ENCODE measurements at regions not wholly inside any gene's neighbourhood (a gene's known extent, or its start where the extent isn't known, plus 50 kb on each side); places are given as distances from the start of the nearest gene placed in this dataset.

- H3K27me3 Mint-ChIP-seq (ENCODE audit: low read depth), result no peaks in the 10 kb centered on the region
- H3K4me3 Mint-ChIP-seq, result no peak overlapping the region
- no peaks in the 10 kb centered on the region for H3K4me1 Mint-ChIP-seq (ENCODE audit: low read depth)
- no peak overlapping the region for H3K27ac Mint-ChIP-seq
- H3K9me3 Mint-ChIP-seq, result peaks cover 21% of the 10 kb centered on the region
- no peaks in the 10 kb centered on the region for H3K36me3 Mint-ChIP-seq (ENCODE audit: low read depth)
These were observed 789.6 kb downstream of the CDH8 start for GRCh38 chr16:61246592-61246991.

GRCh38 chr16:61243954-61244353 is 792.3 kb downstream of the CDH8 start:
- no peaks in the 10 kb centered on the region for H3K4me1 Mint-ChIP-seq (ENCODE audit: low read depth)
- H3K4me3 Mint-ChIP-seq, result no peak overlapping the region
- no peak overlapping the region for H3K27ac Mint-ChIP-seq
- H3K36me3 Mint-ChIP-seq (ENCODE audit: low read depth), result no peaks in the 10 kb centered on the region
- peaks cover 20% of the 10 kb centered on the region for H3K9me3 Mint-ChIP-seq
- H3K27me3 Mint-ChIP-seq (ENCODE audit: low read depth), result no peaks in the 10 kb centered on the region

- H3K27ac Mint-ChIP-seq, result no peak overlapping the region
- no peaks in the 10 kb centered on the region for H3K4me1 Mint-ChIP-seq (ENCODE audit: low read depth)
- no peaks in the 10 kb centered on the region for H3K36me3 Mint-ChIP-seq (ENCODE audit: low read depth)
- no peak overlapping the region for H3K4me3 Mint-ChIP-seq
- peaks cover 20% of the 10 kb centered on the region for H3K9me3 Mint-ChIP-seq
- H3K27me3 Mint-ChIP-seq (ENCODE audit: low read depth), result no peaks in the 10 kb centered on the region
These were observed 798.3 kb downstream of the CDH8 start for GRCh38 chr16:61237884-61238485.

DNA sequence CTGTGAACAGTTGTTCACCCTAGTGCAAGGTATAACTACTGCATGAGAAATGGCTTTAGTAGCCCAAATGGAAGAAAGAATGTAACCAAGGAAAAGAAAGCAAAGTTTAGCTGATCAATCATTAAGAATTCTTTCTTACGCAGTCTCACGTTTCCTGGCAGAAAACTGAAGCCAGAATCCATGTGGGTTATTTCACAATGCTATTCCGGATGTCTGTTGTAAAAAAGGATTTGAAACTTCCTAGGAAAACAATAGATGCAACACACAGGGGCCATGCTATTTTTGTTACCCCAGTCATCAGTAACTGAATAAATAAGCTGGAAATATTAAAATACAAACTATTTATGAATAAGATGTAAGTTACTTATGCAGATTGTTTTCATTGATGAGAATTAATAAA is 802.5 kb downstream of the CDH8 start:
- no peak overlapping the region for H3K27ac Mint-ChIP-seq
- H3K27me3 Mint-ChIP-seq (ENCODE audit: low read depth), result no peaks in the 10 kb centered on the region

DNA sequence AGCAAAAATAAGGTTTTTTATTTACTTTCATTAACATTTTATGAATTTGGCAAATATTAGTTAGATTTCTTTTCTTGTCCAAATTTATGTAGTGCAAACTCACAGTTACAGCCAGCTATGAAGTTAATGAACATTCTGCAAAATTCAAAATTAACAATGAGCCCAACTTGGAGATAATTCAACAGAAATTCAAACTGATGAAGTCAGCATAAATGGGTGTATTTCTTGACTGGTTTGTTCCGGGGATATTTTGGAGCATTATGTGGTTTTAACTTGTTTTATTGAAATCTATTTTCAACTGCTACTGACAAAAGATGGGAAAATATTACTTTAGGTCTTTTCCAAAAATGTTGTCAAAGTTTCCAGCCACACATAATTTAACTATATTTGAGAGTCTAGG is 807.9 kb downstream of the CDH8 start:
- no peak overlapping the region for H3K27ac Mint-ChIP-seq
- no peak overlapping the region for H3K4me3 Mint-ChIP-seq
- no peaks in the 10 kb centered on the region for H3K4me1 Mint-ChIP-seq (ENCODE audit: low read depth)
- H3K36me3 Mint-ChIP-seq (ENCODE audit: low read depth), result no peaks in the 10 kb centered on the region
- peaks cover 14% of the 10 kb centered on the region for H3K9me3 Mint-ChIP-seq
- no peaks in the 10 kb centered on the region for H3K27me3 Mint-ChIP-seq (ENCODE audit: low read depth)

More for the DNA sequence above, 802.5 kb downstream of the CDH8 start:
- Mint-ChIP-seq H3K4me3 (no peak overlapping the region), H3K4me1 (ENCODE audit: low read depth) (no peaks in the 10 kb centered on the region), H3K9me3 (peaks cover 18% of the 10 kb centered on the region), H3K36me3 (ENCODE audit: low read depth) (no peaks in the 10 kb centered on the region)

GRCh38 chr16:61215605-61216004 is 820.6 kb downstream of the CDH8 start:
- no peak overlapping the region for H3K27ac Mint-ChIP-seq
- H3K36me3 Mint-ChIP-seq (ENCODE audit: low read depth), result no peaks in the 10 kb centered on the region
- no peaks in the 10 kb centered on the region for H3K4me1 Mint-ChIP-seq (ENCODE audit: low read depth)

DNA sequence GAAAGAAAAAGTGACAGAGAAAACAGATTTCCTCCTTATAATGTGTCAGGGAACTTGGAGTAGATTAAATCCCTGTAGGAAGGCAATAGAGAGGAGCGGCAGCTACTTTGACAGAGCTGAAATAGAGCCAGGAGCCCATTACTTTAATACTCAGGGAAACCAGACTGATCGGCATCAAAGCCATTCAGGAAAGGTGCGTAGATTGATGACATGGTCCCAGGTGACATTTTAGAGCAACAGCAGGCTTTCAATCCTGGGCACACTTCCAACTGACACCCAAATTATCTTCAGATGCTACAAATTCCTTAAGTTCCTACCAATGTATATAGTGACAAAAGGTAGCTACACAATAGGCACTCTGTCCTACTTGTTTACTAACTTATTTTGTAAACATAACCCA is 821.5 kb downstream of the CDH8 start:
- Mint-ChIP-seq H3K9me3 (no peaks in the 10 kb centered on the region), H3K4me3 (no peak overlapping the region)

More at GRCh38 chr16:61215605-61216004, 820.6 kb downstream of the CDH8 start:
- H3K27me3 Mint-ChIP-seq (ENCODE audit: low read depth), result no peaks in the 10 kb centered on the region
- H3K9me3 Mint-ChIP-seq, result no peaks in the 10 kb centered on the region
- no peak overlapping the region for H3K4me3 Mint-ChIP-seq

GRCh38 chr16:61210076-61210475 is 826.2 kb downstream of the CDH8 start:
- no peaks in the 10 kb centered on the region for H3K36me3 Mint-ChIP-seq (ENCODE audit: low read depth)
- no peak overlapping the region for H3K4me3 Mint-ChIP-seq
- no peaks in the 10 kb centered on the region for H3K27me3 Mint-ChIP-seq (ENCODE audit: low read depth)
- H3K27ac Mint-ChIP-seq, result no peak overlapping the region
- H3K4me1 Mint-ChIP-seq (ENCODE audit: low read depth), result no peaks in the 10 kb centered on the region
- H3K9me3 Mint-ChIP-seq, result peaks cover 12% of the 10 kb centered on the region

More for the DNA sequence above, 821.5 kb downstream of the CDH8 start:
- Mint-ChIP-seq H3K4me1 (ENCODE audit: low read depth) (no peaks in the 10 kb centered on the region), H3K27ac (no peak overlapping the region), H3K36me3 (ENCODE audit: low read depth) (no peaks in the 10 kb centered on the region), H3K27me3 (ENCODE audit: low read depth) (no peaks in the 10 kb centered on the region)

DNA sequence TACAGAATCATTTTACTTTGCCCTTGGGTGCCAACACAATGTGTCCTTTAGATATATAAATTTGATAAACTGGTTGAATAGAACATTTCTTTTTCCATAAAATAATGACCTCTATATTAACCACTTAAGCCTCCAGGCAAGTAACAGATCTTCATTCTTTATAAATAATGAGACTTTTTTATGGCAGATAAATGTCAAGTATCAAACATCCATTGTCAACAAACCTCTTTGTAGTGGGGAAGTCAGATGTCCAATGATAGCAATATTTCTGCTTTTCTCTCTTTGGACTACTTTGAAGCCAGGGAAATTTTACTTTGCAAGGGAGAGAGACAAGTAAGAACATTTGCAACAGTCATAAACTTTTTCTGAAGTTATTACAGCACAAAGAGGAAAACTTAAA is 841.2 kb downstream of the CDH8 start:
- no peak overlapping the region for H3K27ac Mint-ChIP-seq
- H3K36me3 Mint-ChIP-seq (ENCODE audit: low read depth), result no peaks in the 10 kb centered on the region
- H3K4me1 Mint-ChIP-seq (ENCODE audit: low read depth), result no peaks in the 10 kb centered on the region
- H3K9me3 Mint-ChIP-seq, result peaks cover 16% of the 10 kb centered on the region
- no peak overlapping the region for H3K4me3 Mint-ChIP-seq
- no peaks in the 10 kb centered on the region for H3K27me3 Mint-ChIP-seq (ENCODE audit: low read depth)

DNA sequence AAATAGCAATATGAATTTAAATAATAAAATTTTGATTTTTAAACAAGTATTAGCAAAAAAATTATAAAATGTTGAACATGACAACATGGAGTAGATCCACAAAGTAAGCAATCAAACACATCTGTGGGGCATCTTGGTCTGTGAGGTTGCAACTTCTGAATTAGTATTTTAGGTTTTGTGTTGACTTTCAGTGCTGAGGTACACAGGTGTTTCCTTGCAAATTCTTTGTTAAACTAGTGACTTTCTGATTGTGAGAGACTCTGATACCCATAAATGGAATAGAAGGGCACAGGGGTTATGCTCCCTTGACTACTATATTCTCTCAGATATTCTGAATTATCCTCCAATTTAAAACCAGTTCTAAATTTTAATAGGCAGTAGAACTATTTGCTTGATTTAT is 841.7 kb downstream of the CDH8 start:
- no peaks in the 10 kb centered on the region for H3K4me1 Mint-ChIP-seq (ENCODE audit: low read depth)
- H3K27ac Mint-ChIP-seq, result no peak overlapping the region
- no peaks in the 10 kb centered on the region for H3K36me3 Mint-ChIP-seq (ENCODE audit: low read depth)
- H3K4me3 Mint-ChIP-seq, result no peak overlapping the region
- H3K27me3 Mint-ChIP-seq (ENCODE audit: low read depth), result no peaks in the 10 kb centered on the region
- H3K9me3 Mint-ChIP-seq, result peaks cover 16% of the 10 kb centered on the region

DNA sequence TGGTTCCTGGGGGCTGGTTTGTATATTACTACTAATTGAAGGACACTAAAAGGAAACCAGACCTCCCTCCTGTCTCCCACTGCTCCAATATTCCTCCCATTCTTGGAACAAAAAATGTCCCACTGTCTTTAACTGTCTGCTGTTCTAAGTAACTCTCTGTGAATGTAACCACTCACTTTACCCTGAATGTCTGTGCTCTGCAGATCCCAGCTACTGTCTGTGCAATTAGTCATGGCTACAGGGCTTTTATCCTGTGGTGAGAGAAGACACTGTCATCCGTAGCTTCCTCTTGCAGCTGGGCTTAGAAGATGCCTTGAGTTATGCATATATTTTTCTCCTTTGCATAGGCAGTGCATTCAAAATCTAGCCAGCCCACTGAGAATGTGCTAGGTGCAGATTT is 853.8 kb downstream of the CDH8 start:
- no peaks in the 10 kb centered on the region for H3K36me3 Mint-ChIP-seq (ENCODE audit: low read depth)
- no peak overlapping the region for H3K27ac Mint-ChIP-seq
- H3K4me3 Mint-ChIP-seq, result no peak overlapping the region
- peaks cover 24% of the 10 kb centered on the region for H3K9me3 Mint-ChIP-seq
- no peaks in the 10 kb centered on the region for H3K27me3 Mint-ChIP-seq (ENCODE audit: low read depth)
- H3K4me1 Mint-ChIP-seq (ENCODE audit: low read depth), result no peaks in the 10 kb centered on the region

DNA sequence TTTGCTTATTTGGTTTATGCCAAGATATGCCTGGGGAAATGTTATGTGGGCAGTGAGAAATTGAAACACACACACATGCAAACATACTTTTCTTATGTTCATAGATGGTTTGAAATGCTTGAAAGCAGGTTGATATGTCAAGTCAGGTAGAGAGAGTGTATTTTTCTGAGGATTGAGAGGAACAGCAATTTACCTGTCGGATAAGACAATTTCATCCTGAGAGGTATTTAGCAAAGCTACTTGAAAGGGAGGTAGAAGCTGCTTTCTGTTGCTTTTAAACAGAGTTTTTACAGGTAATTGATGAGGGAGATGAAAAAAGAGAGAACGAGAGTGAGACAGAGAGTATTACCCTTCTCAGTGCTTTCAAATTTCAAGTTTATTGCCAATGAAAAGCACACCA is 854.3 kb downstream of the CDH8 start:
- H3K36me3 Mint-ChIP-seq (ENCODE audit: low read depth), result no peaks in the 10 kb centered on the region

DNA sequence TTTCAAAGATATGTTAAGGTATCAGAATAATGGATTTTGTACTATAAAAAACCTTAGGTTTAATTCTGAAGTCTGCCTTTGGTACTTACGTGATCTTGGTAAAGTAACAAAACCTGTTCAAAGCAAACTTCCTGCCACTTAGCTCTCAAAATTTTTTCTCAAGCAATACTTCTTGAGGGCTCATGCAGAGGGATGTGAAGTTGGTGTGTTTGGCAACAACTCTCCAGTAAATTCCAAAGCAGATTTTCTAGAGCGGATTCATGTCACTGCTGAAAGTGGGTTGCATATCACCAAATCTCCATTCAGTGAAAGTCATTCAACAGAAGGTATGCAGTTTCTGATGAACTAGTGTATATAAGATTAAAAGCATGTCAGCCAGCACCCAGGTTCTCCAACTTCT is 856.7 kb downstream of the CDH8 start:
- Mint-ChIP-seq H3K27ac (no peak overlapping the region), H3K4me1 (ENCODE audit: low read depth) (no peaks in the 10 kb centered on the region), H3K4me3 (no peak overlapping the region), H3K9me3 (peaks cover 21% of the 10 kb centered on the region), H3K36me3 (ENCODE audit: low read depth) (no peaks in the 10 kb centered on the region), H3K27me3 (ENCODE audit: low read depth) (no peaks in the 10 kb centered on the region)

More for the DNA sequence above, 854.3 kb downstream of the CDH8 start:
- Mint-ChIP-seq H3K9me3 (peaks cover 24% of the 10 kb centered on the region), H3K27ac (no peak overlapping the region), H3K4me1 (ENCODE audit: low read depth) (no peaks in the 10 kb centered on the region), H3K4me3 (no peak overlapping the region), H3K27me3 (ENCODE audit: low read depth) (no peaks in the 10 kb centered on the region)

DNA sequence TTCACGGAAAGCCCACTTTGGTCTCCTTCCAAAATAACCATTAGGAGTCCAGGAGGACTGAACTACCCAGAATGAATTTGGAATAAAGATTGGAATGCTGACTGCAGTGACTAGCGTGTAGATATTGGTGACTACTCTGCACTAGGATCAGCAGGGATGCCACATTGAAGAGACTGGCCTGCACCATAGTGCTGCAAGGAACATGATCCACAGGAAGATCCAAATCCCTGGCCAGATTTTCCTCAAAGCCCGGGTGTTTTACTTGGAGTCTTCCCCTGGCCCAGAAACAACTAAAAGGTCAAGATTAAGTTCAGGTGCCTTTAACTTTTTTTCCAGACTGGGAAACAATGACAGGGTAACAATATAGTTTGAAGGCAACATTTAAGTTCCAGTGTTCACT is 870.4 kb downstream of the CDH8 start:
- H3K27ac Mint-ChIP-seq, result no peak overlapping the region

DNA sequence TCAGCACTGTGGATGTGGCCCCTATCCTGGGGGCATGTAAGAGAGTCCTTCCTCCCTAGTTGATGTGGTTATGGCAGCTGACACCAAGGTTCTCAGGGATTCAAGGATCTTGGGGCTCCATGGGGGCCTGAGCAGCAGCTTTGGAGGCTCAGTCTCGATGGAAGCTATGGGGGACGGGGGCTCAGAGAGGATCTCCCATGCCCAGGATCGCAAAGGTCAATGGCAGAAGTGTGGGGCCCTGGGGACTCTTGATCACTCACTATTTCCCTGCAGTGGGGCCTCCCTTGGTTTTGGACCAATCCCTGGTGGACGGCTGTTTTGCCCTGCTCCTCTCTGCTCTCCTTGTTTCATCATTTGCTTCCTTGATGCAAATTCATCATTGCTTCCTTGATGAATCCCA is 885.9 kb downstream of the CDH8 start:
- H3K9me3 Mint-ChIP-seq, result peaks cover 16% of the 10 kb centered on the region
- H3K36me3 Mint-ChIP-seq (ENCODE audit: low read depth), result no peaks in the 10 kb centered on the region
- no peak overlapping the region for H3K4me3 Mint-ChIP-seq
- H3K27me3 Mint-ChIP-seq (ENCODE audit: low read depth), result no peaks in the 10 kb centered on the region
- H3K4me1 Mint-ChIP-seq (ENCODE audit: low read depth), result no peaks in the 10 kb centered on the region
- H3K27ac Mint-ChIP-seq, result no peak overlapping the region

More for the DNA sequence above, 870.4 kb downstream of the CDH8 start:
- Mint-ChIP-seq H3K9me3 (peaks cover 30% of the 10 kb centered on the region), H3K27me3 (ENCODE audit: low read depth) (no peaks in the 10 kb centered on the region), H3K36me3 (ENCODE audit: low read depth) (no peaks in the 10 kb centered on the region), H3K4me3 (no peak overlapping the region), H3K4me1 (ENCODE audit: low read depth) (no peaks in the 10 kb centered on the region)

DNA sequence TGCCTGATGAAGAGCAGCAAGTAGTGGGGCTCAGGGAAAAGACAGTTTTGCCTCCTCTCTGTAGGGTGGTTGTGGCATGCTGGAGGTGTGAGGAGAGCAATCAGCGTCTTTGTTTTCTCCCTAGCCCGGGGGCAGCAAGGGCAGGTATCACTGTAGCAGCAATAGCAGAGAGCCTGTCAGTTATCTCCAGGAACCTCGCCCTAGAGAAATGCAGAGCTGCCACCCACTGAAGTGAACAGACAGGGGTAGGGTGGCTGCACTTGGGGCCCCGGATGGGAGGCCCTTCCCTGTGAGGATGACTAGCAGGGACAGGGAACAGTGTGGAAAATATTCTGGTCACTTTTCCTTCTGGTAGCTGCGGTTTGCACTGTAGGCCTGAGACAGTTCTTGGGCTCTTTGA is 886.5 kb downstream of the CDH8 start:
- Mint-ChIP-seq H3K36me3 (ENCODE audit: low read depth) (no peaks in the 10 kb centered on the region), H3K4me3 (no peak overlapping the region), H3K27ac (no peak overlapping the region), H3K9me3 (peaks cover 18% of the 10 kb centered on the region), H3K27me3 (ENCODE audit: low read depth) (no peaks in the 10 kb centered on the region), H3K4me1 (ENCODE audit: low read depth) (no peaks in the 10 kb centered on the region)

Measured in T-helper 1 cell treated with Interleukin-12 subunit alpha and Interleukin-12 subunit beta and Interleukin-4 antibody, amounts not matched to agents 30 μg/mL and 1 μg/mL, for 36 hours (primary cell).